Bronchial epithelial cell (primary cell): ENCODE measurements at regions not wholly inside any gene's neighbourhood (a gene's known extent, or its start where the extent isn't known, plus 50 kb on each side); places are given as distances from the start of the nearest gene placed in this dataset.
"Not testable (repeated sequence)": the region's sequence is repeated elsewhere in the genome, so short reads cannot be mapped to it uniquely, and the experiment has no call there.

Source experiments
- DNase-seq: peaks from one replicate; pipeline ENCODE4 v3.0.0-alpha.2; 2010; ENCODE audit warnings: low read depth
- FAIRE-seq: peaks from 2 replicates; lab custom pipeline; 2011; peaks lifted over from hg19 to GRCh38; lab: Jason Lieb, UNC
- H3K27me3 ChIP-seq: 2 replicates; pipeline ENCODE4 v1.5.1; 2011; ENCODE audit warnings: low read length; ENCODE audit not compliant: control insufficient read depth, insufficient read depth
- H3K36me3 ChIP-seq: 2 replicates; pipeline ENCODE4 v1.5.1; 2011; ENCODE audit warnings: low read length; ENCODE audit not compliant: control insufficient read depth, insufficient read depth
- H3K4me3 ChIP-seq: 2 replicates; pipeline ENCODE4 v1.5.1; 2011; ENCODE audit warnings: mild to moderate bottlenecking, low read depth, low read length, control low read depth
- TF ChIP-seq, protein P1 (sequence below): IDR thresholded peaks from 2 replicates; pipeline ENCODE4 v1.5.1; 2011; ENCODE audit warnings: mild to moderate bottlenecking, moderate library complexity, low read length, control low read depth, inconsistent platforms; ENCODE audit not compliant: insufficient read depth, severe bottlenecking

DNA sequence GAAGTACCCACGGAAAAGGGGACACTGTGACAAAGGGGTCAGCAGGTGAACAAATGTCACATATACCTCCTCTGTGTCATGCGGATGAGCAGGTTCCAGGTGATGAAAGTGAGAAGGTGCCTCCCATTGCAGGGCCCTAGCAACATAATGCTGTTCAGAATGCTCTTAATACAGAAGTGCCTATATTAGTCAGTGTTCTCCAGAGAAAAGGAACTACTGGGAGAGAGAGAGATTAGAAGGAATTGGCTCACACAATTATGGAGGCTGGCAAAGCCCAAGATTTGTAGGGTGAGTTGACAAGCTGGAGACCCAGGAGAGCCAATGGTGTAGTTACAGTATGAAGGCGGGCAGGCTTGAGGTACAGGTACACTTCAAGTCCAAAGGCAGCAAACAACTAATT lies 98.1 kb upstream of the CDC42EP3 start:
- H3K27me3 ChIP-seq = no peaks in the 10 kb centered on the region
- TF ChIP-seq, protein P1, sequence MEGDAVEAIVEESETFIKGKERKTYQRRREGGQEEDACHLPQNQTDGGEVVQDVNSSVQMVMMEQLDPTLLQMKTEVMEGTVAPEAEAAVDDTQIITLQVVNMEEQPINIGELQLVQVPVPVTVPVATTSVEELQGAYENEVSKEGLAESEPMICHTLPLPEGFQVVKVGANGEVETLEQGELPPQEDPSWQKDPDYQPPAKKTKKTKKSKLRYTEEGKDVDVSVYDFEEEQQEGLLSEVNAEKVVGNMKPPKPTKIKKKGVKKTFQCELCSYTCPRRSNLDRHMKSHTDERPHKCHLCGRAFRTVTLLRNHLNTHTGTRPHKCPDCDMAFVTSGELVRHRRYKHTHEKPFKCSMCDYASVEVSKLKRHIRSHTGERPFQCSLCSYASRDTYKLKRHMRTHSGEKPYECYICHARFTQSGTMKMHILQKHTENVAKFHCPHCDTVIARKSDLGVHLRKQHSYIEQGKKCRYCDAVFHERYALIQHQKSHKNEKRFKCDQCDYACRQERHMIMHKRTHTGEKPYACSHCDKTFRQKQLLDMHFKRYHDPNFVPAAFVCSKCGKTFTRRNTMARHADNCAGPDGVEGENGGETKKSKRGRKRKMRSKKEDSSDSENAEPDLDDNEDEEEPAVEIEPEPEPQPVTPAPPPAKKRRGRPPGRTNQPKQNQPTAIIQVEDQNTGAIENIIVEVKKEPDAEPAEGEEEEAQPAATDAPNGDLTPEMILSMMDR = no peak
- FAIRE-seq (no peak), DNase-seq (no peak)
- H3K36me3 ChIP-seq = no peaks in the 10 kb centered on the region
- no peak overlapping the region for H3K4me3 ChIP-seq

DNA sequence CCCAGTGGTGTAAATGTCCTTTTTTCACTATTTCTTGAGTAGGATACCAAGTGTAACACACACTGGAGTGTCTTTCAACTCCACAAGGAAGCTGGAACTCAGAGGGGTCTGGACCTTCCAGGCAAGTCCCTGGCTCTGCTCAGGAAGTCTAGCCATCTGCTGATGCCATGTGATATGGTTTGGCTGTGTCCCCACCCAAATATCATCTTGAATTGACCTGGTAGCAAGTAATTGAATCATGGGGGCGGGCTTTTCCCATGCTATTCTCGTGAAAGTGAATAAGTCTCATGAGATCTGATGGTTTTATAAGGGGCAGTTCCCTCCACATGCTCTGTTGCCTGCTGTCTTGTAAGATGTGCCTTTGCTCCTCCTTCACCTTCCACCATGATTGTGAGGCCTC lies 99.4 kb upstream of the CDC42EP3 start:
- FAIRE-seq = no peak
- DNase-seq = no peak
- Histone ChIP-seq H3K4me3 (no peak overlapping the region), H3K27me3 (no peaks in the 10 kb centered on the region), H3K36me3 (no peaks in the 10 kb centered on the region)
- TF ChIP-seq, protein P1 = no peak

DNA sequence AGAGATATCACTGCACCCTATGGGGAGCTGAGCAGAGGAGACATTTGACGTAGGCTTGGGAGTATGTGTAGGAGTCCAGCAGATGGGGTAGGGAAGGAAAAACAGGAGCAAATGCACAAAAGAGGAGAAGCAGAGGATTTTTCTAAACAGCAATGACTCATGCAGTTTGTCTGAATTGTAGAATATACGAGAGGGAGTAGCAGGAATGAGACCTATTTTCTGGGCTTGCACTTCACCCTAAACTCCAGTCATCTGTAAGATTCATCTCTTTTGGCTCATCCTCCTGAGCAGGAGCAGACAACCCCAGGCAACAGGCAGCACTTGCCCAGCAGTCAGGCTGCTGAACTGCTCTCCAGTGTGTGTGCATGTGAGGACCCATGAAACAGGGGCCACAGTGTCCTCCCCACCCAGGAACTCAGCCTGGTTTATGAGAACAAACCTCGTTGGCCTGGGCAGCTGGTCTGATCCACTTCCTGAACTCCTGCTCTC lies 100.2 kb upstream of the CDC42EP3 start:
- no peaks in the 10 kb centered on the region for H3K36me3 ChIP-seq
- TF ChIP-seq, protein P1 = no peak
- FAIRE-seq = peak; percentile 52
- H3K27me3 ChIP-seq = no peaks in the 10 kb centered on the region
- DNase-seq = no peak
- H3K4me3 ChIP-seq = no peak overlapping the region

DNA sequence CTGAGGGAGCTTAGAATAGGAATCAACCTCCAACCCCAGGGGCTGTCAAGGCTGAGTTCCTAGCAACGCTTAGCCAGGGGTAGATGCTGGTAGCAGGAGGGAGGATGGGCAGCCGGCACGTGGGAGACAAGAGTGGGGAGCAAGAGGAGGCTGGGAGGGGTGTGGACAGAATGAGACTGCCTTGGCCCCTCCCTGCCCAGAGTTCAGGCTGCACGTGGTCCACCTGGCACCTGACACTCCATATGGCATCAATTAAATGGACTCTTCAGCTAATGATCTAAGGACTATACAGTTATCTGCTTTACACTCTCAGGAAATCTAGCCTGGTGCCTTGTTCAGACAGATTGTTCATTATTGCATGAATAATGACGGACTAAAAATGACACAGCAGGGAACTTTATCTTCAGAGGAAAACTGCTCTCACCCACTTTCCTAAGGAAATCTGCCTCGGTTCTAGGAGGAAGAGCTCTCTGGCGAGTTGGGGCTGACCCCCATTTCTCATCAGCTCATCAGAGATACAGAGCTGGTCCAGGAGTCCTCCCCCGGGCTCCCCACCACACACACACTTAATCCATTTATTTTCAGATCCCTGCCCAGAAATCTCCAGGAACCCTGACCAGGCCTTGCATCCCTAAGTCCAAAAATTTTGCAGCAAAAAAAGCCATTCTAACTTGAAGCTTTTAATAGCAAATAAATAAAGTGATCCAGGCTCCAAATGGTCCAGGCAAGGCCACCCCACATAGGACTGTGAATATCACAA lies 102.1 kb upstream of the CDC42EP3 start:
- Histone ChIP-seq H3K27me3 (no peaks in the 10 kb centered on the region), H3K36me3 (no peaks in the 10 kb centered on the region), H3K4me3 (no peak overlapping the region)
- TF ChIP-seq, protein P1 = no peak
- FAIRE-seq (no peak), DNase-seq (no peak)

DNA sequence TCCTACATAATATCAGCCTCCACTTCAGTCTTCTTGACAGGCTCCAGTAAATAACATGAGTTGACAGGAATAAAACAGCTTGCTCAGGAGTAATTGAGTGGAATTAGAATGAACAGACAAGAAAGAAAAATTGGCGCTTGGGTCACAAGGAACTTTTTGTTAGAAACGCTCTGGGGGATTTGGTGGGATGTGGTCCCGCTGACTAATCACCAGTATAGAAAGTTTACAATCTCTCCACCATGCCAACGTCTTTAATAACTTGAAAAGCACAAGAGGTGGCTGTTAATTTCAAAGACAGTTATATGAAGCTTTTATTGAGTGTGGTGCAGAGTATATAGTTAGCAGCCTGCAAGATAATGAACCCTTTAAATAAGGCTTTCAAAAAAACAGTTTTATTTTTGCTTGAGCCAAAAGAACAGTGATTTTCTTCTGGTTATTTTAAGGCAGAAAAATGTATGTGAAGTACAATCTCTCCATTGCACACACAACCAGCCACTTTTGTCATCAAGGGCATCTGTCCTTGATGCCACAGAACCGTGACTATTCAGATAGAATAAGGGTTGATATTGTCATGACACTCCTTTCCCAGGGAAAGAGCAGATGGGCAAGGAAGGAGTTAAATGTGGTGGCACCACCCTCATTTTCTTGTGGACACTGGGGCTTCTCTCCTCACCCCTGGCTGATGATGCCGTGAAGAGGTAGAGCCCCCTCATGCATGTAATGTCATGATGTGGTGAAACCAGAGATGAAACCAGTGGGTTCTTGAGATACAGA lies 102.9 kb upstream of the CDC42EP3 start:
- not testable (repeated sequence) for H3K4me3 ChIP-seq, H3K36me3 ChIP-seq, H3K27me3 ChIP-seq, DNase-seq, FAIRE-seq
